D721Med (cell line): ENCODE measurements at regions not wholly inside any gene's neighbourhood (a gene's known extent, or its start where the extent isn't known, plus 50 kb on each side); places are given as distances from the start of the nearest gene placed in this dataset.

ENCODE experiments used
- DNase-seq: peaks from one replicate; pipeline ENCODE4 v3.0.0; 2011; ENCODE audit warnings: low spot score; ENCODE audit not compliant: insufficient read length
- FAIRE-seq: peaks from 2 replicates; lab custom pipeline; 2011; peaks lifted over from hg19 to GRCh38; lab: Jason Lieb, UNC
- CTCF ChIP-seq: IDR thresholded peaks from 2 replicates; pipeline ENCODE4 v1.5.1; 2012; ENCODE audit warnings: mild to moderate bottlenecking, control low read depth; ENCODE audit not compliant: insufficient read depth; ENCODE audit errors: missing control alignments

DNA sequence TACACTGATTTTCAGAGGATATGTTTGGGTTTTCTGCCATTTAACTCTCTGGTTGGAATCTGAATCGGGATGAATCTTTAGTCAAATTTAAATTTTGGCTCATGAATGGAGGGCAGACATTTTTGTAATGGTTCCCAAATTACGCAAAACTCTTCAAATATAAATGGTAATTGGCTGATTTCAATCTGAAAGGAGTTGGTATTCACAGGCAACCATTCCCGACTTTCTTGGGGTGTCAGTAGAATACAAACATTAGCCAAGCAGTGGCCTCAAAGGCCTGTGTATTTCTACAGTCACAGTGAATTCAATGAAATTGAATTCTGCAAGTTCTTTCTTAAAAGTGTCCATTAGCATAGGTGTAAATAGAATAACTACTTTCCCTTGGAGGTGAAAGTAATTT, 668.8 kb upstream of the PRKX start:
- no peak for DNase-seq
- no peak for FAIRE-seq
- TF ChIP-seq CTCF, result no peak

GRCh38 chrX:4380710-4381109, 667.3 kb upstream of the PRKX start:
- FAIRE-seq, result no peak
- no peak for TF ChIP-seq CTCF
- no peak for DNase-seq

DNA sequence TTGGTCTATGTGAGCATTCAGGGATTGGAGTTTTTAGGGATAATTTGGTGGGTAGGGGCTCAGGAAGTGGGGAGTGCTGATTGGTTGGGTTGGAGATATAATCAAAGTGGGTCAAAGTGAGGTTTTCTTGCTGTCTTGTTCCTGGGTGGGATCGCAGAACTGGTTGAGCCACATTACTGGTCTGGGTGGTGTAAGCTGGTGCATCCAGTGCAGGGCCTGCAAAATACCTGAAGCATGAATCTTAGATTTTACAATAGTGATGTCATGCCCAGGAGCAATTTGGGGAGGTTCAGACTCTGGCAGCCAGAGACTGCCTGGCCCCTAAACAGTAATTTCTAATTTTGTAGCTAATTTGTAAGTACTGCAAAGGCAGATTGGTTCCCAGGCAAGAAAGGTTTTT, 665.6 kb upstream of the PRKX start:
- FAIRE-seq, result no peak
- TF ChIP-seq CTCF, result no peak
- no peak for DNase-seq

- FAIRE-seq (no peak), DNase-seq (no peak)
- no peak for TF ChIP-seq CTCF
Measured at GRCh38 chrX:4373791-4374190, 660.3 kb upstream of the PRKX start.

- FAIRE-seq, result no peak
- DNase-seq, result no peak
- TF ChIP-seq CTCF, result no peak
Measured at GRCh38 chrX:4358577-4358976, 645.1 kb upstream of the PRKX start.

- no peak for TF ChIP-seq CTCF
- DNase-seq (no peak), FAIRE-seq (no peak)
Measured at GRCh38 chrX:4322916-4323315, 609.5 kb upstream of the PRKX start.

GRCh38 chrX:4320436-4320947, 607.0 kb upstream of the PRKX start:
- no peak for TF ChIP-seq CTCF
- FAIRE-seq (no peak), DNase-seq (no peak)
